Globus pallidus (tissue), 1 donor: ENCODE measurements at regions not wholly inside any gene's neighbourhood (a gene's known extent, or its start where the extent isn't known, plus 50 kb on each side); places are given as distances from the start of the nearest gene placed in this dataset.
A peak's percentile ranks its signal among the peaks of the same experiment; 100 is the strongest.

Source experiments
- DNase-seq: peaks from one replicate; pipeline ENCODE4 v3.0.0-alpha.2; 2015; ENCODE audit warnings: low spot score

GRCh38 chr16:72313903-72314302, 141.9 kb upstream of the PMFBP1 start:
- no peak for DNase-seq

- DNase-seq = peak; percentile 6
These were observed 140.9 kb upstream of the PMFBP1 start for GRCh38 chr16:72312828-72313227.

- no peak for DNase-seq
These were observed 139.5 kb upstream of the PMFBP1 start for GRCh38 chr16:72311426-72311825.

- no peak for DNase-seq
These were observed 137.0 kb upstream of the PMFBP1 start for GRCh38 chr16:72309001-72309400.

GRCh38 chr16:72308396-72308795, 136.4 kb upstream of the PMFBP1 start:
- DNase-seq = no peak

- no peak for DNase-seq
These were observed 130.4 kb upstream of the PMFBP1 start for GRCh38 chr16:72302332-72302731.

- no peak for DNase-seq
These were observed 129.7 kb upstream of the PMFBP1 start for GRCh38 chr16:72301523-72302236.

GRCh38 chr16:72300892-72301291, 128.9 kb upstream of the PMFBP1 start:
- DNase-seq = no peak

- no peak for DNase-seq
These were observed 127.8 kb upstream of the PMFBP1 start for GRCh38 chr16:72299684-72300243.

GRCh38 chr16:72298961-72299360, 127.0 kb upstream of the PMFBP1 start:
- no peak for DNase-seq

- no peak for DNase-seq
These were observed 124.0 kb upstream of the PMFBP1 start for GRCh38 chr16:72295914-72296313.

- no peak for DNase-seq
These were observed 119.6 kb upstream of the PMFBP1 start for GRCh38 chr16:72291531-72291981.

GRCh38 chr16:72291121-72291520, 119.2 kb upstream of the PMFBP1 start:
- no peak for DNase-seq

GRCh38 chr16:72287649-72288048, 115.7 kb upstream of the PMFBP1 start:
- no peak for DNase-seq

- DNase-seq = no peak
These were observed 115.1 kb upstream of the PMFBP1 start for GRCh38 chr16:72286936-72287620.

GRCh38 chr16:72285728-72286127, 113.8 kb upstream of the PMFBP1 start:
- DNase-seq = no peak

GRCh38 chr16:72285324-72285723, 113.4 kb upstream of the PMFBP1 start:
- no peak for DNase-seq

- no peak for DNase-seq
These were observed 112.3 kb upstream of the PMFBP1 start for GRCh38 chr16:72284042-72284789.

- no peak for DNase-seq
These were observed 110.4 kb upstream of the PMFBP1 start for GRCh38 chr16:72282362-72282761.

GRCh38 chr16:72278301-72278700, 106.3 kb upstream of the PMFBP1 start:
- no peak for DNase-seq

GRCh38 chr16:72277749-72278148, 105.8 kb upstream of the PMFBP1 start:
- no peak for DNase-seq

GRCh38 chr16:72271699-72272240, 99.8 kb upstream of the PMFBP1 start:
- no peak for DNase-seq
